ENCODE measurements at regions not wholly inside any gene's neighbourhood (a gene's known extent, or its start where the extent isn't known, plus 50 kb on each side); places are given as distances from the start of the nearest gene placed in this dataset.
"Not testable (repeated sequence)": the region's sequence is repeated elsewhere in the genome, so short reads cannot be mapped to it uniquely, and the experiment has no call there.

DNA sequence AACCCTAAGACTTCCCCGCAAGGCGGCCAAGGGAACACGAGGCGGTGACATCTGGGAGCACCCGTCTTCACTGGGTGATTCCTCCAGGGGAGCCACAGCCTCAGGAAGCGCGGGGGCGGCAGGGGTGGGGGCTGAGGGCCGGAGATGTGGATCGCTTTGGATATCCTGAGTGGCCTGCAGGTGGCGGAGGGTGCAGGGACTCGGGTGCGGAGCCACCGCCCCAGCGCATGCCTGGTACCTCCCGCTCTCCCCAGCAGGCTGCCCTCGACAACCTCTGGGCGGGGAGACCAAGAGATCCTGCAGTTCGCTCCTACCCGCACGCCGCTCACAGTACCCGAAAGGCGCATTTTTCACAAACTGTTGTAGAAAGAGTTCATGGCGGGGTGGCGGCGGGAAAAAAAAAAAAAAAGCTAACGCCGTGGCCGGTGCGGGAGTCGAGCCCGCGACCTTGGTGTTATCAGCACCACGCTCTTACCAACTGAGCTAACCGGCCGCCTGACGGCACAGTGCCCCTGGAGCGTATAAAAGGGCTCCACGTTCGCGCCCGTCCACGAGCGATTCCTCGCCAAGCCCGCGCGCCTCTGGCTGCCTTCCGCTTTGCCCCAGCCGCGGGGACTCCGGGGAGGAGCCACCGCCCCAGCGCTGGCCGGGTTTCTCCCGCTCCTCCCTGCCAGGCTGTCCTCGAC is 124.7 kb upstream of the PRKX start:
- not testable (repeated sequence) for DNase-seq (ENCODE audit: low spot score)

DNA sequence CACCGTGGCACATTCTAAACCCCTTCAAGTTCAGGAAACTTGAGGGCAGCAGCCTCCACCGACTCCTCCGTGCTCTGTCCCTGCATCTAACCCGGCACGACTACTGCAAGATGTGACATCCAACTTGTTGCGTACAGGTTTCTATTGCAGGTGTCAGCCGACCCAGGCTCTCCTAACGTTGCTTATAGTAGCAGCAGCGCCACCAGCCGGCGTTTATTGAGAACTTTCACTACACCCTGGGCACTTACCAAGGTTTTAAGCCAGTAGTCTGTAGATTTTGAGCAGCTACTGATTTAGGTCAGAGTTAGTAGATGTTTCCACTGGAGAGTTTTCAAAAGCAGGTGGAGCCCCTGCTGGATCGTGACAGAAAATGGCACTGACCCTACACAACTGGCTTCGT is 123.8 kb upstream of the PRKX start:
- DNase-seq (ENCODE audit: low spot score) = not testable (repeated sequence)

DNA sequence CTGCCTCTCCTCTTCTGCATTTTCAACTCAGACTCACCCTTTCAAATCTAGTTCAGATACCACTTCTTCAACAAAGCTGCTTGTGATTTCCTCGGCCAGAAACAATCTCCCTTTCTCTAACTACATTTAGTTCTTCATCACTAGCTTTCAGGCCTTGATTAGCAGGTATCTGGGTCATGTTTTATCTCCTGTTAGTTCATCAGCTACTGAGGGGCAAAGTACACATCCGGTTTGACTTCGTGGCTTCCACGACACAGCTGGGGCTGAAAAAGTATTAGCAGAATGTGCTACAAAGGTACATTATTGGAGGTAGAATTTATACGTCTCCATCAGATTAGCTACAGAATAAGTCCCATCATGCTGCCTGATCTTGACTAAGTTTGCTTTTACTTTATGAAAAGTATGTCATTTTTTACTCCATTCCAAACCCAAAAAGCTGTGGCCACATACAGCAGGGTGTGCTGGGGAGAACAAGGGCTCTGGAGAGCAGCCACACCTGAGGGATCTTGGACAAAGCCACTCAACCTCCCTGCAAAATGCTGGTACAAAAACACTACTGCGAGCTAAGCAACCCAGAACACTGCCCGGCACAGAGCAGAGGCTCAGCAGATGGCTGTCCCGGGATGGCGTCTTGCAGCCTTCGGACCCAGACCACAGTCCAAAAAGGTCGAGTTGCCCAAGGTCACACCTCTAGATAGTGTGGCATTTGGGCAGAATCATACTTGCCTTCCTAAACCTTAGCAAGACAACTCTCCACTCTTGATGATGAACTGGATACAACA is 120.5 kb upstream of the PRKX start:
- not testable (repeated sequence) for DNase-seq (ENCODE audit: low spot score)

DNA sequence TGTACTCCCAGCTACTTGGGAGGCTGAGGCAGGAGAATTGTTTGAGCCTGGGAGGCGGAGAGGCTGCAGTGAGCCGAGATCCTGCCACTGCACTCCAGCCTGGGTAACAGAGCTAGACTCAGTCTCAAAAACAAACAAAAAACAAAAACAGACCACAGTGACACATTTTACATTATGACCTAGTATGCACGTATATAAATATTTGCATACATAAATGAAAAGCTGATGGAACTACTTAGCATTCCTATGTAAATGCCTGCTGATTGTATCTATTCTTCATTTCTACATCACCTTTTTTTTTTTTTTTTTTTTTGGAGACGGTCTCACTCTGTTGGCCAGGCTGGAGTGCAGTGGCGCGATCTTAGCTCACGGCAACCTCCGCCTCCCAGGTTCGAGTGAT is 116.6 kb upstream of the PRKX start:
- DNase-seq (ENCODE audit: low spot score) = not testable (repeated sequence)

DNA sequence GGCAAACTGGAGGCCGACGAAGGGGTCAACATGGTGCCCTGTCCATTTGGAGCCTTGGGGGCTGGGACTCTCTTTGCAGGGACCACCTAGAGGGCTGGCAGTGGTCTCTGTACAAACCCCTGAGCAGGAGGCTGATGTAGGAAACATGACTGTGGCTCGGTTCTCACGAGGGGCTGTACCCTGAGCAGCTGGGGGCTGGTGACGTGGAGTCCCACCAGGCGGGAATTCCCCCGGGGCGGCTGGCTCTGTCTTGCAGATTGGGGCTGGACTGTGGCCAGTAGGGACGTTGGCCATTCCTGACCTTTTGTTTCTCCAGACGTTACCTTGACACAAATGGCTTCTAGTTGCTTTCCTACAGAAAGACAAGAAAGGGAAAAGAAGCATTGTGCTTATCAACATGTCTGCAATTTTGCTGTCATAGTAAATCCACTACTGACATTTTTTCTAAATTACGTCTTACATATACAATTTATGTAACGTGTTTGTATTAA is 115.6 kb upstream of the PRKX start:
- DNase-seq (ENCODE audit: low spot score) = not testable (repeated sequence)

DNA sequence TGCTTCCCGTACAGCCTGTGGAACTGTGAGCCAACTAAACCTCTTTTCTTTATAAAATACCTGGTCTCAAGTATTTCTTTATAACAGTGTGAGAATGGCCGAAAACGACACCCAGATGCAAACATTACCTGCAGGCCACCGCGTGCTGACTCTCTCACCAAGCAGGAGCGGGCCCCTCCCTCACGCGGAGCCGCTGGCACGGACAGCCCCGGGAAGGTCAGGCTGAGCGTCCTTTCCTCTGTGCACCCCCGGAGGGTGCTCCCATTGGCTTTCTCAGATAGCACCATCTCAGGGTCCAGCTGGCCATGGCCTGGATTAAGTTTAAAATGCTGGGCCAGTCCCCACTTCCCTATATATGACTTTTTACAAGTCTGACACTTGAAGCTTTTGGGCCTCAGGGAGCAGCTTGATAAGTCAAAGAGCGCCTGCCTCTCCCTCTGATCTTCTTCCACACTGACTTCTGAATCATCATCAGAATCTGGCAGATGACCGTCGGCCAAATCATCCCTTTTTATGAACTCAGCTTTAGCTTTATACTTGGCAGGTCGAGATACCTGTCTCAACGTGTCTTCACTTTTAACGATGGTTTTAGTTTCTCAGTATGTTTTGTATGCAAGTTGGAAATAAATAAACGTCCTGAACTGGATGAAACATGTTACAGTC is 115.1 kb upstream of the PRKX start:
- DNase-seq (ENCODE audit: low spot score) = not testable (repeated sequence)

- DNase-seq (ENCODE audit: low spot score) = not testable (repeated sequence)
Observed at GRCh38 chrX:3824008-3824407, 110.6 kb upstream of the PRKX start.

GRCh38 chrX:3820167-3820566 is 106.7 kb upstream of the PRKX start:
- no peak for DNase-seq (ENCODE audit: low spot score)

DNA sequence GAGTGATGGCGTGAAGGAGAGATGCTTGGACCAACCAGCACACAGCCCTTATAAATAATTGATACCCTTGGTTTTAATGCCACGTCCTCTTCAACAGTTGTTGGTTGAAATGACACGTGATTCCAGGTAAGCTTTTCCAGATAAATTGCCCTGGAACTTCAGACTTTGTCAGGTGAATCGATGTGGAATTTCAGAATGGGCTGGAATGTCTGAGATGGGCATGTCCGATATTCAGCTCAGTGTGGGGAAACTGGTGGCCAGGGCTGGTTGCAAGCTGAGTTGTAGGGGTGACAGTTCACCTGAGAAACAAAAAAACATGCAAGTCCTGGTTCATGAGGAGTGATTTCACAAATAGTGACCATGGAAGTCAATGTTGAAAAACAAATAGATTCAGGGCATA is 104.0 kb upstream of the PRKX start:
- DNase-seq (ENCODE audit: low spot score) = not testable (repeated sequence)

DNA sequence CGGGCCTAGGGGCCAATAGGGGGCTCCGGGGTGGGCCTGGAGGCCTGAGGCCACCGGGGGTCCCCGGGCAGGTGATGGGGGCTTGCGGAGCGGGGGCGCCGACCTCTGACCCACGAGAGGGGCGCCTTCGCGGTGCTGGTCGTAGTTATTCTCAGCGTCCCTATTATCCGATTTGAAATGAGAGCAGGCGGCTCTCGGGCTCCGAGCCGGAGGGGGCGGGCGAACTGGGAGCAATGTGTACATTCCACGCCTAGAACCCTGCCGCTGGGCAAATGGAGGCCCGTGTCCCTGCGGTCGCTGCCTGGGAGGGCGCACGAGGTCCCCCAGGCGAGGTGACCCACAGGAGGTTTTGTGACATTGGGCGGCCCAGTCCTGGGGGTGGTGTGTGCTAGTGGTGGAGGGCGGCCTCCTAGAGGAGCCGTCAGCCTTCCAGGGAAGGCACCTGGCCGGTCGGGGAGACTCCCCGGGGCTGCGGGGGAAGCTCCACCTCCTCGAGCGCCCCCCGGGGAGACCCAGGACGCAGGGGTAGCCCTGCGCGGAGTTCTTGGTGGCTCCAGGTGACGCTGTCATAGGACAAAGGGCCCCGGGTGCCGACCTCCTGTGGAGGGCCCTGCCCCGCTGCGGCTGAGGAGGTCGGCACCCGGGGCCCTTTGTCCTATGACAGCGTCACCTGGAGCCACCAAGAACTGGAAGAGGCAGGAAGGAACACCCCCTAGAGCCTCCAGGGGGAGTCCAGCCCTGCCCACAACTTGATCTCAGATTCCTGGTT is 102.6 kb upstream of the PRKX start:
- DNase-seq (ENCODE audit: low spot score) = no peak

DNA sequence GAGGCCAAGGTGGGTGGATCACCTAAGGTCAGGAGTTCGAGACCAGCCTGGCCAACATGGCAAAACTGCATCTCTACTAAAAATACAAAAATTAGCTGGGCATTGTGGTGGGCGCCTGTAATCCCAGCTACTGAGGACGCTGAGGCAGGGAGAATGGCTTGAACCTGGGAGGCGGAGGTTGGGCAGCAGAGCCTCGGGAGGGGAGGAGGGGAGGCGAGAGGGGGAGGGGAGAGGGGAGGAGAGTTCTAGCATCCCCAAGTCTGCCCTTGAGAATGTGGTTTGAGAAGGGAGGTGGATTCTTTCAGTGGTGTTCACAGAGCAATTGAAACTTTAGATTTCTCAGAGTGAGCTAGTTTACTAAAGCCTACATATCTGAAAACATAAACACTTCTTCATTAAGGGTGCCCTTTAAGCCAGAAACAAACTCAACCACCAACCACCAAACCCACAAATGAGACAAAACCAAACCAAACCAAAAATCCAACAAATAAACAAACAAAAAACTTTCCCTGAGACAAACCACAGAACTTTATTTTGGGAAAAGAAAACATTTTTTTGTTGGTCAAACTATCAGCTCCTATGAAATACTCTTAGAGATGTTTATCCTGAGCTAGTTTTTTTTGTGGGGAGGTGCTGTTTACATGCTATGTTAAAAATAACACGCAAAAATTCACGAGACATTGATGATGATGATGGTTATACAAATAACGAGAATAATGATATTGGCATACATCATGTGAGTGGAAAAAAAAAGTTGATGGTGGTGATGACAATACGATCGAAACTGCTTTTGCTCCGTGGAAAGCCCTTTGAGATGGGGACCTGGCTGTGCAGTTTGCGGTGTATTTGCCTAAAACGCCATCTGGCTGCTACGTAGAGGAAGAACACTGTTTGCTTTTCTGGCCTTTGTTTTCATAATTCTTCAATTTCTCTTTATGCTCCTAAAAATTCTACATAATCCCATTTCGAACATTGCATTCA is 98.2 kb upstream of the PRKX start:
- peak; percentile 41 for DNase-seq (ENCODE audit: low spot score)

DNA sequence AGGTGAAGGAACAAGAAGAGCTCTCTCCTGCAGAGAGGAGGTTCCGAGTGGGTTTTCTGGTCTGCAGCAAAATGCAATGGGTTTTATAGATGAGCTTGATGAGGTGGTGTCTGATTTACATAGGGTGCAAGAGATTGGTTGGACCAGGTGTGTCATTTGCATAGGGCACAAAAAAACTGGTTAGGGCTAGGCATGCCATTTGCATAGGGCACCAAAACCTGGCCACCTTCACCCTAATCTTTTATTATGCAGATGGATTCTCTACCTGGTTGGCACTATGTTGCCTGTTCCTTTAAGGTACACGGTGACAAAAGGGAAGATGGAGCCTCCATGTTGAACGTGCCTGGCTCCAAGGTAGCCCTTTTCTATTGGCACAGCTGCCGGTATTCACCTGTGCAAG is 94.5 kb upstream of the PRKX start:
- DNase-seq (ENCODE audit: low spot score) = no peak

- DNase-seq (ENCODE audit: low spot score) = no peak
Observed at GRCh38 chrX:3806630-3807029, 93.2 kb upstream of the PRKX start.

GRCh38 chrX:3803713-3804112 is 90.3 kb upstream of the PRKX start:
- DNase-seq (ENCODE audit: low spot score) = no peak

- DNase-seq (ENCODE audit: low spot score) = no peak
Observed at GRCh38 chrX:3803305-3803704, 89.9 kb upstream of the PRKX start.

- DNase-seq (ENCODE audit: low spot score) = not testable (repeated sequence)
Observed at GRCh38 chrX:3795411-3795810, 82.0 kb upstream of the PRKX start.

GRCh38 chrX:3791449-3791848 is 78.0 kb upstream of the PRKX start:
- no peak for DNase-seq (ENCODE audit: low spot score)

- DNase-seq (ENCODE audit: low spot score) = no peak
Observed at GRCh38 chrX:3788494-3789233, 75.2 kb upstream of the PRKX start.

DNA sequence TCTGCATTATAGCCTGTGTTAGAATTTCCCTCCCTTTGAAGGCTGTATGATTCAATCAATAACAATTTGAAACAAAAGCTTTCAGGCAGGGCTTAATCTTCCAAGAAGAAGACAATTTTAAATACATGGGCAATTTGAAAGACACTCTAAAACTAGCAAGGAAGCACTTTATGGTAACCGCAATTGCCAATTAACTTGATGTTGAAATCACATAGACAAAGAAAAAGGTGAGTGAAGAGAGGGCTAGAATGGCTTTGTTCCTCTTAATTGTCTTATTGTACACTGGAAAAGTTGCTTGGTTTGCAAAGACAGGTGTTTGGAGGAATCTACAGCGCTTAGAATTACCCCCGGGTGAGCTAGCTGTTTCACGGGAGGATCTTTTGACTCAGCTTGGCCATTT is 74.4 kb upstream of the PRKX start:
- no peak for DNase-seq (ENCODE audit: low spot score)

GRCh38 chrX:3785822-3786221 is 72.4 kb upstream of the PRKX start:
- DNase-seq (ENCODE audit: low spot score) = not testable (repeated sequence)
